GM12878 (cell line): ENCODE measurements at regions not wholly inside any gene's neighbourhood (a gene's known extent, or its start where the extent isn't known, plus 50 kb on each side); places are given as distances from the start of the nearest gene placed in this dataset.

Experiments used
- ATAC-seq: fragments of 200-7000 bp; cut with Tn5 transposase; 3 replicates; pipeline ENCODE4 v1.9.1; 2020; ENCODE audit warnings: mild to moderate bottlenecking, moderate library complexity
- BruUV-seq: library from RNA; stranded (reverse); fragments of 400-500 nt; replicated peaks from 2 replicates; lab custom pipeline; 2021; lab: Mats Ljungman, UMichigan
- CTCF ChIA-PET: fragments of 300-600 bp; sonication (Branson Sonifier 250); formaldehyde crosslinking; extraction: SDS; loops from one replicate; lab custom pipeline; 2021; ENCODE audit warnings: inconsistent platforms; lab: Yijun Ruan, JAX
- POLR2A ChIA-PET: fragments of 350-600 bp; formaldehyde crosslinking; extraction: SDS; loops from one replicate; lab custom pipeline; 2021; ENCODE audit warnings: inconsistent platforms; lab: Charles Lee
- RAD21 ChIA-PET: fragments of 300-600 bp; sonication (Branson Sonifier 250); formaldehyde crosslinking; loops from one replicate; lab custom pipeline; 2023; ENCODE audit warnings: antibody characterized with exemption; ENCODE audit not compliant: unreplicated experiment; lab: Charles Lee
- SMC1A ChIA-PET: fragments of 300-600 bp; sonication (Branson Sonifier 250); formaldehyde crosslinking; loops from one replicate; lab custom pipeline; 2023; ENCODE audit not compliant: unreplicated experiment, uncharacterized antibody; lab: Charles Lee
- DNase-seq: peaks from one replicate; pipeline ENCODE4 v3.0.0-alpha.2; 2011; ENCODE audit warnings: low read depth, low spot score
- FAIRE-seq: peaks from 3 replicates; lab custom pipeline; 2011; peaks lifted over from hg19 to GRCh38; lab: Jason Lieb, UNC
- H2AFZ ChIP-seq: 2 replicates; pipeline ENCODE4 v1.6.0; 2011; ENCODE audit warnings: low read depth, low read length, control low read depth; ENCODE audit not compliant: control insufficient read depth
- H3K27ac ChIP-seq: 2 replicates; pipeline ENCODE4 v1.5.1; 2011; ENCODE audit warnings: control low read depth; ENCODE audit not compliant: control insufficient read depth, insufficient read depth
- H3K27me3 ChIP-seq, 2 experiments: replicated peaks in 1 of 2; 2 replicates each; pipeline versions ENCODE4 v1.6.0 to v1.6.1; 2011; ENCODE audit warnings: low read length in 1 of 2; ENCODE audit not compliant: control insufficient read depth in 2 of 2, insufficient read depth in 2 of 2
- H3K36me3 ChIP-seq, 2 experiments: 2 replicates each; pipeline ENCODE4 v1.5.1; 2011; ENCODE audit warnings: low read length in 1 of 2; ENCODE audit not compliant: control insufficient read depth in 2 of 2, insufficient read depth in 2 of 2
- H3K4me1 ChIP-seq: 2 replicates; pipeline ENCODE4 v1.6.1; 2011; ENCODE audit warnings: mild to moderate bottlenecking, low read length, moderate library complexity, mixed read lengths; ENCODE audit not compliant: control insufficient read depth, insufficient read depth
- H3K4me2 ChIP-seq: 2 replicates; pipeline ENCODE4 v1.6.0; 2011; ENCODE audit warnings: control low read depth; ENCODE audit not compliant: control insufficient read depth, insufficient read depth
- H3K4me3 ChIP-seq: fragments of 200-600 bp; sonication (generic); 2 replicates; pipeline ENCODE4 v1.5.1; 2016
- H3K79me2 ChIP-seq: 2 replicates; pipeline ENCODE4 v1.6.0; 2011; ENCODE audit warnings: low read length; ENCODE audit not compliant: control insufficient read depth, insufficient read depth
- H3K9ac ChIP-seq: 2 replicates; pipeline ENCODE4 v1.8.0; 2011; ENCODE audit warnings: low read length, control low read depth, mixed read lengths; ENCODE audit not compliant: control insufficient read depth, insufficient read depth
- H3K9me3 ChIP-seq: replicated peaks from 3 replicates; pipeline ENCODE4 v1.5.1; 2011; ENCODE audit warnings: mild to moderate bottlenecking, low read length; ENCODE audit not compliant: control insufficient read depth, insufficient read depth
- H4K20me1 ChIP-seq: 2 replicates; pipeline ENCODE4 v1.6.0; 2011; ENCODE audit not compliant: control insufficient read depth, insufficient read depth
- ASH2L ChIP-seq: fragments of 300-600, 200-600 bp; sonication (generic); IDR thresholded peaks from 2 replicates; pipeline ENCODE4 v1.6.1; 2017; ENCODE audit warnings: low read depth, mild to moderate bottlenecking, borderline replicate concordance
- ATF3 ChIP-seq: IDR thresholded peaks from 2 replicates; pipeline ENCODE4 v1.6.1; 2011; ENCODE audit warnings: low read depth, mild to moderate bottlenecking, low read length, moderate library complexity, borderline replicate concordance; ENCODE audit errors: extremely low read depth
- CEBPB ChIP-seq, 2 experiments: fragments of 150-350 bp in 1 of 2; IDR thresholded peaks; 2 replicates each; pipeline ENCODE4 v1.6.1; 2012 to 2014; ENCODE audit warnings: low read depth in 2 of 2, low read length in 2 of 2, borderline replicate concordance in 1 of 2, inconsistent platforms in 1 of 2
- CTCF ChIP-seq, 3 experiments: IDR thresholded peaks in 2 of 3; conservative IDR thresholded peaks in 1 of 3; 2 replicates each; pipeline ENCODE4 v1.5.1; 2011; ENCODE audit warnings: low read depth in 3 of 3, low read length in 3 of 3, mild to moderate bottlenecking in 3 of 3, control low read depth in 2 of 3, moderate library complexity in 2 of 3, inconsistent platforms in 1 of 3, mixed read lengths in 1 of 3; ENCODE audit not compliant: control insufficient read depth in 2 of 3, insufficient read depth in 1 of 3; ENCODE audit errors: extremely low read depth in 1 of 3
- IRF3 ChIP-seq: fragments of 450-650 bp; IDR thresholded peaks from 2 replicates; pipeline ENCODE4 v1.6.1; 2014; ENCODE audit warnings: mild to moderate bottlenecking
- NBN ChIP-seq: fragments of 450-650 bp; IDR thresholded peaks from 2 replicates; pipeline ENCODE4 v1.6.1; 2016
- NR2F1 ChIP-seq: fragments of 450-650 bp; conservative IDR thresholded peaks from 2 replicates; pipeline ENCODE4 v1.6.1; 2017; ENCODE audit warnings: mild to moderate bottlenecking
- PBX3 ChIP-seq: IDR thresholded peaks from 2 replicates; pipeline ENCODE4 v1.6.1; 2011; ENCODE audit warnings: mild to moderate bottlenecking, low read depth, low read length, moderate library complexity; ENCODE audit not compliant: insufficient replicate concordance
- POU2F2 ChIP-seq: IDR thresholded peaks from 3 replicates; pipeline ENCODE4 v1.6.1; 2011; ENCODE audit warnings: low read depth, mild to moderate bottlenecking, low read length, borderline replicate concordance
- SP1 ChIP-seq: IDR thresholded peaks from one replicate; pipeline ENCODE4 v1.6.1; 2011; ENCODE audit warnings: low read depth, low read length
- SRF ChIP-seq, 2 experiments: IDR thresholded peaks; 2 replicates each; pipeline ENCODE4 v1.6.1; 2011; ENCODE audit warnings: low read depth in 2 of 2, low read length in 2 of 2, mild to moderate bottlenecking in 1 of 2, moderate library complexity in 1 of 2
- STAT1 ChIP-seq: fragments of 450-650 bp; conservative IDR thresholded peaks from 2 replicates; pipeline ENCODE4 v1.6.1; 2014; ENCODE audit warnings: antibody characterized with exemption, mild to moderate bottlenecking
- WRNIP1 ChIP-seq: IDR thresholded peaks from 2 replicates; pipeline ENCODE4 v1.6.1; 2011; ENCODE audit warnings: low read depth, low read length, improper control_type of control experiment, borderline replicate concordance
- ZNF24 ChIP-seq: fragments of 450-650 bp; IDR thresholded peaks from 2 replicates; pipeline ENCODE4 v1.6.1; 2017; ENCODE audit warnings: antibody characterized with exemption, mild to moderate bottlenecking
- ZZZ3 ChIP-seq: IDR thresholded peaks from 2 replicates; pipeline ENCODE4 v1.6.1; 2011; ENCODE audit warnings: low read depth; ENCODE audit not compliant: control insufficient read depth, insufficient read length
- WGBS: methylation state at CpG from one replicate; pipeline ENCODE4 v1.1.6; 2016; ENCODE audit warnings: low lambda C conversion rate; ENCODE audit not compliant: insufficient replicate concordance, insufficient coverage; ENCODE audit errors: missing lambda C conversion rate; 5-methylcytosine and 5-hydroxymethylcytosine counted together
- in situ Hi-C: fragments of 300-500 bp; cut with MboI; formaldehyde crosslinking; loops from 9 replicates; pipeline ENCODE4 v1.14.3; 2018; ENCODE audit warnings: mixed read lengths
- intact Hi-C: fragments of 100-400 bp; cut with micrococcal nuclease; formaldehyde crosslinking; loops from one replicate; pipeline ENCODE4 v1.14.2; 2022; ENCODE audit not compliant: unreplicated experiment

GRCh38 chr15:29411299-29411698 is 141.7 kb upstream of the NSMCE3 start:
- no peak overlapping the region for H3K4me2 ChIP-seq
- WGBS, result 2% methylated on average over 3 of the region's 3 CpGs
- no peak overlapping the region for H3K9ac ChIP-seq
- SMC1A ChIA-PET, result interaction anchor here (0.7 kb wide), 1 partner anchor 15 kb away, joined by 3 read pairs; no protein-coding TSS in a partner anchor
- no peak overlapping the region for H3K27ac ChIP-seq
- H2AFZ ChIP-seq, result no peak overlapping the region
- RAD21 ChIA-PET, result no interaction called here
- H3K27me3 ChIP-seq, result no peaks in the 10 kb centered on the region
- H3K36me3 ChIP-seq, result no peaks in the 10 kb centered on the region
- ATAC-seq, result no peak
- CTCF ChIA-PET, result no interaction called here
- H3K9me3 ChIP-seq, result no peaks in the 10 kb centered on the region
- H3K4me1 ChIP-seq, result no peaks in the 10 kb centered on the region
- FAIRE-seq, result no peak
- H4K20me1 ChIP-seq, result no peaks in the 10 kb centered on the region
- DNase-seq, result no peak
- BruUV-seq, result no TSS peak
- TF ChIP-seq ZZZ3 (no peak), CTCF (IDR thresholded peaks at IDR 0.05 in 2 of 3, conservative IDR thresholded peaks at IDR 0.05 in 1 of 3; ENCODE audit: control insufficient read depth in 2 of 3, extremely low read depth in 1 of 3, insufficient read depth in 1 of 3, low read depth in 3 of 3, low read length in 3 of 3) (no peak), SRF (IDR thresholded peaks at IDR 0.05; ENCODE audit: low read depth in 2 of 2, low read length in 2 of 2) (no peak), POU2F2 (no peak)
- intact Hi-C loops (no loop called here), in situ Hi-C loops (no loop called here)
- POLR2A ChIA-PET, result no interaction called here
- no peaks in the 10 kb centered on the region for H3K79me2 ChIP-seq
- H3K4me3 ChIP-seq, result no peak overlapping the region

- no peaks in the 10 kb centered on the region for H3K36me3 ChIP-seq
- H3K4me3 ChIP-seq, result no peak overlapping the region
- no peaks in the 10 kb centered on the region for H3K4me1 ChIP-seq
- DNase-seq (no peak), FAIRE-seq (no peak), ATAC-seq (no peak)
- H3K79me2 ChIP-seq, result no peaks in the 10 kb centered on the region
- ChIA-PET POLR2A (no interaction called here), SMC1A (no interaction called here), RAD21 (no interaction called here), CTCF (no interaction called here)
- H3K9me3 ChIP-seq, result no peaks in the 10 kb centered on the region
- no peak overlapping the region for H3K9ac ChIP-seq
- no peaks in the 10 kb centered on the region for H4K20me1 ChIP-seq
- intact Hi-C loops (no loop called here), in situ Hi-C loops (no loop called here)
- WGBS, result 43% methylated on average over 9 of the region's 9 CpGs
- H3K27me3 ChIP-seq, result no peaks in the 10 kb centered on the region
- H2AFZ ChIP-seq, result no peak overlapping the region
- no peak overlapping the region for H3K4me2 ChIP-seq
- BruUV-seq, result no TSS peak
- H3K27ac ChIP-seq, result no peak overlapping the region
- no peak for TF ChIP-seq SP1
- no peak for TF ChIP-seq NR2F1
- no peak for TF ChIP-seq ZNF24
- no peak for TF ChIP-seq IRF3
- no peak for TF ChIP-seq STAT1
- no peak for TF ChIP-seq CEBPB (IDR thresholded peaks at IDR 0.05; ENCODE audit: borderline replicate concordance in 1 of 2, low read depth in 2 of 2, low read length in 2 of 2)
- TF ChIP-seq WRNIP1, result no peak
- no peak for TF ChIP-seq NBN
- TF ChIP-seq PBX3, result no peak
- no peak for TF ChIP-seq ASH2L
- no peak for TF ChIP-seq ATF3
Measured at GRCh38 chr15:29410338-29410737, 140.7 kb upstream of the NSMCE3 start.
